GM19023 (cell line): ENCODE measurements at regions not wholly inside any gene's neighbourhood (a gene's known extent, or its start where the extent isn't known, plus 50 kb on each side); places are given as distances from the start of the nearest gene placed in this dataset.

ENCODE experiments used
- ATAC-seq: cut with Tn5 transposase; IDR thresholded peaks from one replicate; pipeline ENCODE4 v1.9.1; 2021; ENCODE audit warnings: mild to moderate bottlenecking, moderate library complexity; ENCODE audit not compliant: unreplicated experiment

DNA sequence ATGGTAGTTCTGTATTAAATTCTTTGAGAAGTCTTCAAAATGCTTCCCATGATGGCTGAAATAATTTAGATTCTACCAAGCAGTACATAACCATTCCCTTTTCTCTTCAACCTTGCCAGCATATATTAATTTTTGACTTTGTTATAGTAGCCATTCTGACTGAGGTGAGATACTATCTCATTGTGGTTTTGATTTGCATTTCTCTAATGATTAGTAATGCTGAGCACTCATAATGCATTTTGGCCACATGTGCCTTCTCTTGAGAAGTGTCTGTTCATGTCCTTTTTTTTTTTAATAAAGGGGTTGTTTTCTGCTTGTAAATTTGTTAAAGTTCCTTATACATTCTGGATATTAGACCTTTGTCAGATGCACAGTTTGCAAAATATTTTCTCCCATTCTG lies 173.9 kb downstream of the CALCRL start:
- ATAC-seq, result no peak

DNA sequence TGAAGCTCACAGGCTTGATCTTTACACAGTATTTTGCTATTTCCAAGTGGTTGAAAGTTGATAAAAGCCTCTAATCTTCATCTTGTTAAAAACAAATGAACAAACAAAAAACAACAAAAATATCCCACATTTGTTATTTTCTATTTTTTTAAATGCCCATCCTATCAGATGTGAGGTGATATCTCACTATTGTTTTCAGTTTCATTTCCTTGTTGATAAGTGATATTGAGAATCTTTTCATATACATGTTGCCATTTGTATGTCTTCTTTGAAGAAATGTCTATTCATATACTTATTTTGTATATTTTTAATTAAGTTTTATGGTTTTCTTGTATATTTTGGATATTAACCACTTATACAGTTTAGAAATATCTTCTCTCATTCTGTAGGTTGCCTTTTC lies 175.8 kb downstream of the CALCRL start:
- ATAC-seq, result no peak

DNA sequence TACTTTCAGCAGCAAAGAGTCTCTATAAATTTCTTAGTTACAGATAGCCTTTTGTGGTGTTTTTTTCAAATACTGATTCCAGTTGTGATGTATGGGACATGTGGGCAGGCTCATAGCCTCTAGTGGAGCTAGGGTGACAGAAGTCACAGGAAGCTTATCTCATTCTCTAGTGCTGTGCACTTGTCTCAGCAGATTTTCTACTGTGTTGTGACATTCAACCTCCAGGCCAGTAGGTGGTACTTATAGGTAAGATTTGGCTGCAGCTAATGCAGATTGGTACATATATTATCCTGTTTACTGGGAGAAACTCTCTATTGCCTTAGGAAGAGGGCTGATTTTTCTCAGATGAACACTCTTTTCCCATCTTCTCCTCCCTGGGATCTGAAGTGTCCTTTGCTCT lies 176.2 kb downstream of the CALCRL start:
- ATAC-seq, result no peak

DNA sequence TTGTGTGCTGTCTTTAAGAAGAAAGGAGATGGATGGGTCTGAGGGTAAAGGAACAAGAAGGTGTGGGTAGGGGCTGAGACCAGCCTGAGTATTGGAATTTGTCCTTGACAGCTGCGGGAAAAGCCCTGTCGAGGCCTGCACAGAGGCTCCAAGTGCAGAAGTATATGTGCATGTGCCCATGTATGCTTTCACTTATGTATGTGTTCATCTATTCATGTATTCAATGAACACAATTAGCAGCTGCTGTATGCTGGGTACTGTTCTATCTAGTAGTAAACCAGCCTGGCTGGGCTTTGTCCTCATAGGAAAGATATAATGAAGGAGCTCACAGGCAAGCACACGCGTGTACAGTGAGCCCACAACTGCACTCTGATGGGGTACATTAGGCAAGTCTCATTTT lies 181.4 kb downstream of the CALCRL start:
- no peak for ATAC-seq

DNA sequence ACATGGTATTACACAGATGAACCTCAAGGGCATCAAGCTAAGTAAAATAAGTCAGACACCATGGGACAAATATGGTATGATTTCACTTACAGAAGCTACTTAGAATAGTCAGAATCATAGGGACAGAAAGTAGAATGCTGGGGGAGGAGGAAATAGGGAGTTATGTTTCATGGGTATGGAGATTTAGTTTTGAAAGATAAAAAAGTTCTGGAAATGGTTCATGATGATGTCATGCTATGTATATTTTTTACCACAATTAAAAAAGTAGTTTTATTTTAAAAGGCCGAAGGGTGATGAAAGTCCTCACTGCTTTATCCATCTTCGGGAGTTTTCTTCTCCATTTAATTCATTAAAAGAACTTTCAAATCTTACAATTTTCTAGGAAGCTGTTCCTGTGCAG lies 181.9 kb downstream of the CALCRL start:
- ATAC-seq, result no peak

DNA sequence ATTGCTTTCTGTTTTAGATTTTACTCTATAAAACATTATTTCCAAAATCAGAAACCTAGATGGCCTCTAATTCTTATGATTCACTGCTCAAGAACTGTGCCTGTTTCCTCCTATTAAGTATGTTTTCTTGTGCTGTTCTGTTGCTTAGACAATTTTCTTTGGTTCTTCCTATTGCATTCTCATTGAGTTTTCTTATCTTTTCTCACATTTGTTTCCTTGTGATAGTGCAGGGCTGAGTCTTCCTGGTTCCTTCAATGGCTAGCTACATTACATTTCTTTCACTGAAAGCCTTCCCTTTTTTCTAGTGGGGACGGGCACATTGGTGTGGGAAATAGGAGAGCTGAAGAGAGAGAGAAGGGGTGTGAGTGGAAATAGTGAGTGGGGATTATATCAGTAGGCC lies 183.4 kb downstream of the CALCRL start:
- no peak for ATAC-seq

DNA sequence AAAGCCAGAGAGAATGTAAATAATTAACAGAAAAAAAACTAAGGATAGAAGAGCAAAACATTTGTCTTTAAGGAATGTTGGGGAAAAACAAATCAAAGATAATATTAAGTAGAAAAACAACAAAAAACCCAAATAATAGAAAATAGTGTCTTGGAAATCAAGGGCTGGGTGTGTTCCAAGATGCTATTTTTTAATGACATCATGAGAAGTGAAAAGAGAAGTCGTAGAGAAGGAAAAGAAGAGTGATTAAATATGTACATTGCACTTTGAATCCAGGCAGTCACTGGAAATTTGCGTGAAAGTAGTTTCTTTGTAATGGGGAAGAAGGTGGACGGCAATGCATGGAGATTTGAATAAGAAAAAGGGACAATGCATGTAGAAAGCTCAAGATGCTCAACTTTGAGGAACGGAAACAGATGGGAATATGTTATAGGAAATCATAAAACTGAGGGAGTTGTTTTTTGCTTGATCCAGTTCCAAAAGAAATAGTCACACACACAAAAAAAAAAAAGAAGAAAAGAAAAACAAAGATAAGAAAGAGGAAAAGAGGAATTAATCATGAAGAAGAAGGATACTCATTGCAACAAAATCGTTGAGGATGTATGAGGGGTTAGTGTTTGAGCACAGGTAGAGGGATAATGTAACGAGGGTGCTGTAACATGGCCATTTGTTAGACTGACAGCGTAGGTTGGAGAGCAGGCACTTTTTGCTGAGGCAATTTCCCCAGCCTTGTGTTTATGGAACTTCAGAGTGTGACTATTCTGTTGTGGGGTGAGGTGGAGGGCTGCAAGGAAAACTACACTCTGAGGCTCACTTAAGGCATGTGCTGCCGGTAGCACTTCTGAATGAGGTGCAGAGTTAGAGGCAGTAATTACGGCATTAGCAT lies 184.1 kb downstream of the CALCRL start:
- no peak for ATAC-seq

DNA sequence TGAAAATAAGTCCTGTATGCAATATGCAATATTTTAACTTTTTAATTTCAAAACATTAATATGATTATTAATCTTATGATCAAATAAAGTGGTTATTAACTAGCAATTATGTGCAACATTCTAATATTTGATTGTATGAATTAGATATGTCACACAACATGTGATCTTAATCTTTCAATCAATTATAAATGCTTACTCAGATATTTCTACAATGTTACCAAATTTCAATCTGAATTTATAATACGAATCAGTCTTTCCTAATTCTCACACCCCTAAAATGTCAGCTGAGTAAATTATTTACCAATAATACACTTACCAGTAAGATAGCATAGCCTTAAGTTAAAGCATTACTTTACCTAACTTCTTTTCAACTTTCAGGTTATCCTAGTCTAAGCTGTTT lies 186.3 kb downstream of the CALCRL start:
- no peak for ATAC-seq

DNA sequence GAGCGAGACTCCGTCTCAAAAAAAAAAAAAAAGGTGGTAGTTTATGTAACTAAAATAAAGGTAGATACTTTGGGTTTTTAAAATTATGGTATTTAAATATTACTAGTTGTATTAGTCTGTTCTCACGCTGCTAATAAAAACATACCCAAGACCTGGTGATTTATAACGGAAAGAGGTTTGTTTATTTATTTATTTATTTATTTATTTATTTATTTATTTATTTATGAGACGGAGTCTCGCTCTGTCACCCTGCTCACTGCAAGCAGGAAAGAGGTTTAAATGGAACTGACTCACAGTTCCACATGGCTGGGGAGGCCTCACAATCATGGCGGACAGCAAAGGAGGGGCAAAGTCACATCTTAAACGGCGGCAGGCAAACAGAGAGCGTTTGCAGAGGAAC lies 196.0 kb downstream of the CALCRL start:
- no peak for ATAC-seq

DNA sequence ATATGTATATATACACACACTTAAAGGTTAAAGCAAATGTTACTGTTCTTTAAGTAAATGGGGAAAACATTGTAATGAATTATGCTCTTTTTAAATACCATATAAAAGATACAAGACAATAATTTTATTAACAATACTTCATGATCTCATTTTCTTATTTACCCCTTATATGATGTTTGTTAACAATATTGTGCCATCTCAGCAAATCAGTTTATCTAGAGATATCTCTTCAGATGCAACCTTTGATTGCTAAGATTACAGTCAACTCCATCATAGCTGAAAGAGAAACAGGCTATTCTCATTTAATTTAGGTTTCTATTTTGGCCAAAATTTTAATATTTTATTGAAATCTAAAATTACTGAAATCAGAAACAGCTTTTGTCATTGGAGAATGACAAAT lies 197.9 kb downstream of the CALCRL start:
- no peak for ATAC-seq

DNA sequence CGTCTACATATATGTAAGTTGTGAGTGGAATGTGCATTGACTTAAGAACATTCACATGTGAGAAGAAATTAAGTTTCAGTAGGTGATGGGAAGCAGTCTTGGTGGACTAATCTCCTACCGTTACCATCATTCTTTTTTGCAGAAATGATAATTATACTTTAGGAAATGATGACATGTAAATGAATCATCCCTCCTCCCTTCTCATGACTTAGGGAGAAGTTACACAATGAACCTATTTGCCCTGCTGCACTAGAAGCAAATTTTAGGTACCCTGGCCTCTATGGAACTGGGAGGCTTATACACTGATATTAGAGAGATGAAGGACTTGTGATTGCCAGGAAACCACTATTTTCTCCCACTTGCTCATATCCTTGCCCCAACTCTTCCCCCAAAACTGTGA lies 214.2 kb downstream of the CALCRL start:
- no peak for ATAC-seq

DNA sequence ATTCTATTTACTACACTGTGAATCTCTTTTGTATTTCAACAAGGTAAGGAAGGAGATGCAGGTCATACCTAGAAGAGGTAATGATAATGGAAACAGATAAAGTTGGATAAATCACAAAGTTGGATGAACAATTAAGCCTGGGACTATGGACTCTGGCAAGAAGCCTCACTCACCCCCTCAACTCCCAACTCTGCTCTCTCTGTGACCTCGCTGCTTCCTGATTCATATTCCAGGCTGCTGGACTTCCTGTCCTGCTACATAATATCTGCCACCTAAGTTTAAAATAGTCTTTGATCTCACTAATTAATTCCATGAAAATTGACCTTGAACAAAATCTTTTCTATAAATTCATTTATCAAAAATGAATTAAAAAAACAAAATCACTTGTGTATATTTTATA lies 215.3 kb downstream of the CALCRL start:
- no peak for ATAC-seq

DNA sequence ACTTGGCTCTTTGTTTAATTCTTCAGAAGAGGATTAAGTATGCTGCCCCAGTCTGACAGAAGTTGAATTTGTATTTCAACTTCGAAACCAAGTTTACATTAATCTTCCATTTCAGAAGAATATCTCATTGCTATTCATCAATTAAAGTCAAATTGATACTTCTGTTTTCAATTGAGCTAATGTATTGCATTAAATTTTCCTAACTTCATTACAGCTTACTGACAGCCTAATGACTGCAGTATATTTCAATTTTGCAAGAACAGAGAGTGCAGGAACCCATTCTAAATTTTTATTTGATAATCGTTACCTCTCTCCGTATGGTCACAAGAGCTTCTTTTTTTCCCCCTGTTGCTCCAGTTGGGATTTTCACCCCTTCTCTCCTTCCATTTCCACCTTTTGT lies 218.0 kb downstream of the CALCRL start:
- no peak for ATAC-seq

DNA sequence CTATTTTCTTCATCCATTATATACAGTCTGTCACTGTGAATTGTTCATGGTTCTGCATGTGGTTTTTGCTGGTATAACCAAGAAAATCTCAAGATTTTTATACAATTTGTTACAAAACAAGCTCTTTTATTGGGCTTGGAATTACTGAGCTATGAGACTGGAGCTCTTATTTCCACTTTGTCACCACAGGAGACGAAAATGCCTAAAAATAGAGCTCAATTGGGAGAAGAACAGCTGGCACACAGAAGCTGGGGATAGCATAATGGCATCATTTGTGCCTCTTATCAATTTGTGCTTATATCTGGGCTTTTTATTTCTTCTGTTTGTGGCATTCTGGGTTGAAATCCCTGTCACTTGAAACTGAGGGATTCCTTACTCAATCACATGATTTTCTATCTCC lies 219.1 kb downstream of the CALCRL start:
- ATAC-seq, result no peak

DNA sequence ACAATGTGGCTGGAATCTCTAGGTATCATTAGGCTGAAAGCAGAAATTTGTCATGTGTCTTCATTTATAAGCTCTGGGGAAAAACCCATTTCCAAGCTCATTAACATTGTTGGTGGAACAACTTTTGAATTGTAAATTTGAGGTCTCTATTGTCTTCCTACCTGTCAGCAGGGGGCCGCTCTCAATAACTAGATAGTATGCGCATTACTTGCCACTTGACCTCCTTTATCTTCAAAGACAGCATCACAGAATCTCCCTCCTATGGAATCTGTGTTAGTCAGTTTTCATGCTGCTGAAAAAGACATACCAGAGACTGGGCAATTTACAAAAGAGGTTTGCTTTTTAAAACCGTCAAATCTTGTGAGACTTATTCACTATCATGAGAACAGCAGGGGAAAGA lies 223.1 kb downstream of the CALCRL start:
- ATAC-seq, result no peak

DNA sequence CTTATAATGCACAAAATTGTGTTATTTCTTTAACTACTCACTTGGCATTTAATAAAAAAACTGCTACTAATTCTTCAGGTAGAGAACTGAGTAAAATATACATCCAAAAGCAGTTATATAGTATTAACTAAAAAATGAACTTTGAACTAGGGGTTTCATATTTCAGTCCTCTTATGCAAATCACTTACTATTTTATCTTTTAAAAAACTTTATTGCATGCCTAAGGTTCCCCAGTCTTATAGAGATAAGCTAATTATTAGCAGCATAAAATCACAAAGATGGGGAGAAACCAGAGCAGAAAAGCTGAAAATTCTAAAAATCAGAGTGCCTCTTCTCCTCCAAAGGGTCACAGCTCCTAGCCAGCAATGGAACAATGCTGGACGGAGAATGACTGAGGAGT lies 228.0 kb downstream of the CALCRL start:
- ATAC-seq, result no peak

DNA sequence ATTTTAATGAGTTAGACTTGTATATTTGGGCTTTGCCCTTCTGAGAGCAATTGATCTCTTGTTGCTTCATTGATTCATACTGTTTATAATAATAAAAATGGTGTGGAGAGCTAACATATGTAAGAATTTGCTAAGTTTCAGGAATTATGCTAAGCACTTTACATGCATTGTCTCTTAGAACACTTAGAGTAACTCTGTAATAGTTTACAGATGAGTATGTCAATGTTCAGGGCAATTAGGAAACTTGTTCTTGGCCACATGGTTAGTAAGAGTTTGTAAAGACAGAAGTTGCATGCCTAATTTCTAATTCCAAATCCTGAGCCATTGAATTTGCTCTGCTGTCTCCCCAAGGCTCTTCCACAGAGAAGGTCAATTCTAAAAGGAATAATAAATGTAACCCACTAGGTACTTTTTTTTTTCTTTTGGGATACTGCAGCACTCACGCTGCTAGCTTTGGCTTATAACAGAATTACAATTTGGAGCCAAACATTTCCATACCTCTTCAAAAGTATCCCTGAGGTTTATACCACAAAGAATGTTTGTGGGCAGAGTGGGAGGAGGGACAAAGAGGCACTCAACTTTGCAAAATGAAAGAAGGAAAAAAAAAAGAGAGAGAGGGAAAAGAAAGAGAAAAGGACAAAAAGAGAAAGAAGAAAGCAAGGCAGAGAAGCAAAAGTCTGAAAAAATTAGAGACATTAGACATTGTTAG lies 232.4 kb downstream of the CALCRL start:
- ATAC-seq, result no peak

DNA sequence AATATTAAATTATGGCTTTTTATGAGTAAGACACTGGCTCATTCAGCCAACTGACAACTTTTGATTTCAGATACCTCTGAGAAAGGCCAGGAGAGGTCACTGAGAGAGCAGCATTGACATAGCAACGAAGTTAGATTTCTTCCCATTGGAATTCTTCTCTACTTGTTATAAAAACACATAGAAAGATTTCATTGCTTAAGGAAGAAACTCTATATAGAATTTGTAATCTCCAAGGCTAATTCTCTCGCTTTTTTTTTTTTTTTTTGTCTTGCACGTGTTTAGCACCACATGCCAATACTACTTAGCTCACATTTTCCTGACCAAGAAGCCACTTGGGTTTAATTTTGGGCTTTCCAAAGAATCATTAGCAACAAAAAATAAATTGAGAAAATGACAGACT lies 233.7 kb downstream of the CALCRL start:
- ATAC-seq, result no peak

DNA sequence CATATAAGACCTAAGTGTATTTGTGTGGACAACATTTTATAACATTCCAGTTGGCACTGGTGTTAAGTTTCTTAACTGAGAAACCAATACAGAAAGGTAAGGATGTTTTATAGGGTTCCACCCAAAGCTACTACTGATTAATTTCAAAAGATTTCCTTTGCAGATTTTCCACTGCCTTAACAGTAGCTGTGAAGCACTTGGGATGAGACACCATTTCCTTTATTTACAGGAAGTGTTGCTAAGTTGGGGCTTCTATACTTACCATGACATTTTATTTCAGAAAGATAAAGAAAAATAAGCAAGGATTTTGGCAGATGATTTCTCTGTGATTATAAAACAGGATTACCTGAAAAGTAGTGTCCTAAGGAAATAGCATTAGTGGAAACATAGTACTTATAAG lies 234.3 kb downstream of the CALCRL start:
- no peak for ATAC-seq

DNA sequence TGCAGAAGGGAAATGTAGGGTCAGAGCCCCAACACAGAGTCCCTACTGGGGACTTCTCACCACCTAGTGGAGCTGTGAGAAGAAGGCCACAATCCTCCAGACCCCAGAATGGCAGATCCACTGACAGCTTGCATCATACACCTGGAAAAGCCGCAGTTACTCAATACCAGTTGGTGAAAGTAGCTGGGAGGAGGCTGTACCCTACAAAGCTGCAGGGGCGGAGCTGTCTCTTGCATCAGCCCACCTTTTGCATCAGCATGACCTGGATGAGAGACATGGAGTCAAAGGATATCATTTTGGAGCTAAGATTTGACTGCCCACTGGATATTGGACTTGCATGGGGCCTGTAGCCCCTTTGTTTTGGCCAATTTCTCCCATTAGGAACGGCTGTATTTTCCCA lies 237.3 kb downstream of the CALCRL start:
- no peak for ATAC-seq

DNA sequence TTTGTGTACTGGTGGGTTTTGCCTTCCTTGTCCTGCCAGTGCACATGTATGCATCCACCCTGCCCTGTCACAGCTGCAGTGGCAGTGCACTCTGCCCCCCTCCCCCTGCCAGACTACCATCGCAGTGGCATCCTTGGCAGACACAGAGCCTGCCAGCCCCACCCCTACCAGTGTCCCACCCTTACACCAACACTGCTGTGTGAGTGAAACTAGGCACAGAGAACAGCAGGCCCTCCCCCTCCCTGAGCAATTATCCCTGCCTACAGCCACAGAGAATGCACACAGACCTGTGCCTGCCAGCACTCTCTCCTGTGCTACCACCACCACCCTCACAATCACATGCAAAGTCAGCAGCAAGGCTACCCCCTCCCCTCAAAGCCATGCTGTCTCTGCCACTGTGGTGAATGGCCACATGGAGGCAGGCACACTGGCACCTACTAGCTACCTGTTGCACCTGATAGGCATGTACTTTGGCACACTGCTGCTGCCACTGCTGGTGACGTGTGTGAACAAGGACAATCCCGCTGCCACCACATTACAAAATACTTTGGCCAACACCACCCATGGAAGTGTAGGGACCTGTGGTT lies 239.8 kb downstream of the CALCRL start:
- ATAC-seq, result no peak

DNA sequence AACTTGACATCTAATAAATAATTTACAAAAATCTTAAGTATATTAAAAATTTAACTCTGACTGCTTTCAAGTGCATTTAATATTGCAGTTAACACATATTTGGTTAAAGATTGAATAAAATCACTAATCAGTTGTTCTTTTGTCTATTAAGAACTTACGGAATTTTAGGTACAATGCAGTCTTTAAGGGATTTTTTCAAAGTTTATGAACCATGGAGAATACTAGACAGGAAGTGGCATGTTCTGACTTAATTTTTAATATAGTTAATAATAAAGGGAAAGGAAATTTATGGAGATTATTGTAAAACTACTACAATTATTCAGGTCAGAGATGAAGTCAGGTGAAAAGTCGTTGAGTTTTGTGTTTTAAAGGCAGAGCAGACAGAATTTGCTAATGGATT lies 240.9 kb downstream of the CALCRL start:
- no peak for ATAC-seq
